Gastroesophageal sphincter (tissue), 4 donors: ENCODE measurements at regions not wholly inside any gene's neighbourhood (a gene's known extent, or its start where the extent isn't known, plus 50 kb on each side); places are given as distances from the start of the nearest gene placed in this dataset.

Experiments used
- ATAC-seq: fragments of 150-250 bp; one replicate; pipeline ENCODE4 v1.9.1; 2016; ENCODE audit warnings: mild to moderate bottlenecking, moderate library complexity
- H3K27ac ChIP-seq, 4 donors: fragments of 200-600 bp; sonication (generic) in 3 of 4; 1 replicate in 3 of 4; 2 replicates in 1 of 4; pipeline ENCODE4 v1.5.1; 2016 to 2019
- H3K27me3 ChIP-seq: fragments of 200-600 bp; sonication (generic); one replicate; pipeline ENCODE4 v1.5.1; 2019
- H3K36me3 ChIP-seq, 2 donors: fragments of 200-600 bp; sonication (generic); one replicate each; pipeline ENCODE4 v1.5.1; 2019; ENCODE audit warnings: control low read depth in 1 of 2
- H3K4me1 ChIP-seq, 3 donors: fragments of 200-600 bp; sonication (generic); 1 replicate in 2 of 3; 2 replicates in 1 of 3; pipeline ENCODE4 v1.5.1; 2016 to 2019; ENCODE audit warnings: control low read depth in 2 of 3
- H3K4me3 ChIP-seq, 2 donors: fragments of 200-600 bp; sonication (generic); one replicate each; pipeline ENCODE4 v1.5.1; 2019; ENCODE audit warnings: mild to moderate bottlenecking in 1 of 2, moderate library complexity in 1 of 2
- H3K9me3 ChIP-seq, 3 donors: fragments of 200-600 bp; sonication (generic); one replicate each; pipeline ENCODE4 v1.5.1; 2017 to 2019; ENCODE audit warnings: control low read depth in 2 of 3
- EP300 ChIP-seq: sonication (generic); formaldehyde crosslinking; IDR thresholded peaks from one replicate; pipeline ENCODE4 v1.6.1; 2017; ENCODE audit warnings: antibody characterized with exemption, mild to moderate bottlenecking
- POLR2A ChIP-seq, 2 donors: fragments of 450-650 bp; IDR thresholded peaks; one replicate each; pipeline ENCODE4 v1.6.1; 2017; ENCODE audit warnings: antibody characterized with exemption in 2 of 2, mild to moderate bottlenecking in 2 of 2, moderate library complexity in 1 of 2
- POLR2AphosphoS5 ChIP-seq: sonication (generic); formaldehyde crosslinking; IDR thresholded peaks from one replicate; pipeline ENCODE4 v1.6.1; 2017; ENCODE audit warnings: antibody characterized with exemption
- WGBS, 2 donors: methylation state at CpG; one replicate each; pipeline ENCODE4 v1.1.5; 2018; ENCODE audit warnings: low coverage in 1 of 2; 5-methylcytosine and 5-hydroxymethylcytosine counted together
- TF ChIP-seq, protein P1 (sequence below), 4 experiments: fragments of 200-600 bp in 2 of 4; fragments of 450-650 bp in 2 of 4; sonication (generic) in 1 of 4; IDR thresholded peaks; one replicate each; pipeline ENCODE4 v1.5.1; 2017 to 2019; ENCODE audit warnings: antibody characterized with exemption in 4 of 4, mild to moderate bottlenecking in 2 of 4, moderate library complexity in 2 of 4

- ATAC-seq = no peak
- no peaks in the 10 kb centered on the region for H3K27me3 ChIP-seq
- TF ChIP-seq EP300 (no peak), POLR2A (IDR thresholded peaks at IDR 0.05) (no peak), POLR2AphosphoS5 (no peak)
- TF ChIP-seq, protein P1, sequence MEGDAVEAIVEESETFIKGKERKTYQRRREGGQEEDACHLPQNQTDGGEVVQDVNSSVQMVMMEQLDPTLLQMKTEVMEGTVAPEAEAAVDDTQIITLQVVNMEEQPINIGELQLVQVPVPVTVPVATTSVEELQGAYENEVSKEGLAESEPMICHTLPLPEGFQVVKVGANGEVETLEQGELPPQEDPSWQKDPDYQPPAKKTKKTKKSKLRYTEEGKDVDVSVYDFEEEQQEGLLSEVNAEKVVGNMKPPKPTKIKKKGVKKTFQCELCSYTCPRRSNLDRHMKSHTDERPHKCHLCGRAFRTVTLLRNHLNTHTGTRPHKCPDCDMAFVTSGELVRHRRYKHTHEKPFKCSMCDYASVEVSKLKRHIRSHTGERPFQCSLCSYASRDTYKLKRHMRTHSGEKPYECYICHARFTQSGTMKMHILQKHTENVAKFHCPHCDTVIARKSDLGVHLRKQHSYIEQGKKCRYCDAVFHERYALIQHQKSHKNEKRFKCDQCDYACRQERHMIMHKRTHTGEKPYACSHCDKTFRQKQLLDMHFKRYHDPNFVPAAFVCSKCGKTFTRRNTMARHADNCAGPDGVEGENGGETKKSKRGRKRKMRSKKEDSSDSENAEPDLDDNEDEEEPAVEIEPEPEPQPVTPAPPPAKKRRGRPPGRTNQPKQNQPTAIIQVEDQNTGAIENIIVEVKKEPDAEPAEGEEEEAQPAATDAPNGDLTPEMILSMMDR (IDR thresholded peaks at IDR 0.05) = no peak
- no peak overlapping the region for H3K27ac ChIP-seq
- no peaks in the 10 kb centered on the region for H3K36me3 ChIP-seq
- 89 to 95% methylated on average over 2 to 3 of the region's 3 CpGs for WGBS, 2 donors
- no peaks in the 10 kb centered on the region for H3K9me3 ChIP-seq
- no peaks in the 10 kb centered on the region for H3K4me1 ChIP-seq
- H3K4me3 ChIP-seq = no peak overlapping the region
Measured at GRCh38 chr15:58235961-58236360, 97.8 kb downstream of the AQP9 start.

- no peak overlapping the region for H3K4me3 ChIP-seq
- 40 to 93% methylated on average over 2 to 5 of the region's 9 CpGs for WGBS, 2 donors
- H3K27me3 ChIP-seq = no peaks in the 10 kb centered on the region
- H3K27ac ChIP-seq = no peak overlapping the region
- TF ChIP-seq, protein P1 (IDR thresholded peaks at IDR 0.05) = no peak
- no peaks in the 10 kb centered on the region for H3K4me1 ChIP-seq
- no peaks in the 10 kb centered on the region for H3K9me3 ChIP-seq
- no peaks in the 10 kb centered on the region for H3K36me3 ChIP-seq
- no peak for ATAC-seq
Measured at GRCh38 chr15:58240191-58240932, 102.2 kb downstream of the AQP9 start.

GRCh38 chr15:58241872-58242271 is 103.7 kb downstream of the AQP9 start:
- H3K36me3 ChIP-seq = no peaks in the 10 kb centered on the region
- H3K4me3 ChIP-seq = no peak overlapping the region
- H3K9me3 ChIP-seq = no peaks in the 10 kb centered on the region
- H3K27ac ChIP-seq = no peak overlapping the region
- TF ChIP-seq, protein P1 (IDR thresholded peaks at IDR 0.05) = no peak
- TF ChIP-seq POLR2AphosphoS5 (no peak), POLR2A (IDR thresholded peaks at IDR 0.05) (no peak), EP300 (no peak)
- WGBS, 2 donors = 75 to 87% methylated on average over 7 of the region's 7 CpGs
- H3K27me3 ChIP-seq = peaks cover 6% of the 10 kb centered on the region
- no peak for ATAC-seq
- H3K4me1 ChIP-seq = no peaks in the 10 kb centered on the region

DNA sequence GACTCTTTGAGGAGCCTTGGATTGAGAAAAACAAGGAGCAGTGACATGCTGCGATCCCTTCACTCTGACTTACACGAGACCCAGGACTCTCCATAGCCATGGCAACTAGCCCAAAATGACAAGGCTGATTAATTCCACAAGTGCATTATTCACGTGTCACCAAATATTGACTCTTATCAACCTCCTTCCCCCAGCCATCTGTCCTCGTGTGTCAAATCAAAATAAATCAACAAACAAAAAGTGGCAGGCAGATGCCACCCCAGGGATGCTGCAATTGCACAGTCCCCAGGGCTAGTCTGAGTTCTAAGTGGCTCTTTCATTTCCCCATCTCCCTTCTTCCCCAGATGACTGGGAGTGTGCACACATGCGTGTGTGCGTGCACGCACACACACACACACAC is 104.9 kb downstream of the AQP9 start:
- no peak overlapping the region for H3K27ac ChIP-seq
- H3K36me3 ChIP-seq = no peaks in the 10 kb centered on the region
- ATAC-seq = no peak
- H3K9me3 ChIP-seq = no peaks in the 10 kb centered on the region
- no peaks in the 10 kb centered on the region for H3K4me1 ChIP-seq
- no peak overlapping the region for H3K4me3 ChIP-seq
- WGBS, 2 donors = 34 to 63% methylated on average over 2 to 7 of the region's 7 CpGs
- H3K27me3 ChIP-seq = peaks cover 6% of the 10 kb centered on the region
- TF ChIP-seq, protein P1 (IDR thresholded peaks at IDR 0.05) = no peak
- TF ChIP-seq EP300 = no peak
- TF ChIP-seq POLR2AphosphoS5 = no peak
- no peak for TF ChIP-seq POLR2A (IDR thresholded peaks at IDR 0.05)

DNA sequence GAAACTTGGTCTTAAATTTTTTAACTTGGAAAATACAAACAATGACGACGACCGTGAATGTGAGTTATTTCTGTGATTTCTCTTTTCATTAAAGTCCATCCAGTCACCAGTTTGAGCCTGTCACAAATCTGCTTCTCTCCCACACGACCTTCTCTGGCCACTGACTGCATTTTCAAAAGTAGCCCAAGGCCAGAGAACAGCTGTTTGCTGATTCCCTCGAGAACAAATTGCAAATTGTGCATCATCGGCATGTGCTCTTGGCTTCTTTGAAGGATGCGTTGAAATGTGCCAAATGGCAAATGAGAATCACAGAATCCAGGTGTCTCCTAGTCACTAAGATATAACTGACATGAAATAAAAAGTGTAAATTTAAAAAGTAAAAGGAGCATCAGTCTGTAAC is 106.4 kb downstream of the AQP9 start:
- no peak for TF ChIP-seq EP300
- no peak for TF ChIP-seq POLR2AphosphoS5
- TF ChIP-seq, protein P1 (IDR thresholded peaks at IDR 0.05) = no peak
- TF ChIP-seq POLR2A (IDR thresholded peaks at IDR 0.05) = no peak
- H3K4me1 ChIP-seq = no peaks in the 10 kb centered on the region
- no peak overlapping the region for H3K4me3 ChIP-seq
- ATAC-seq = no peak
- H3K27ac ChIP-seq = no peak overlapping the region
- H3K9me3 ChIP-seq = no peaks in the 10 kb centered on the region
- H3K27me3 ChIP-seq = peaks cover 6% of the 10 kb centered on the region
- 64 to 70% methylated on average over 6 of the region's 7 CpGs for WGBS, 2 donors
- H3K36me3 ChIP-seq = no peaks in the 10 kb centered on the region
